Neuron (in vitro differentiated cells): ENCODE measurements at regions not wholly inside any gene's neighbourhood (a gene's known extent, or its start where the extent isn't known, plus 50 kb on each side); places are given as distances from the start of the nearest gene placed in this dataset.
"Not testable (repeated sequence)": the region's sequence is repeated elsewhere in the genome, so short reads cannot be mapped to it uniquely, and the experiment has no call there.

Source experiments
- H2AFZ ChIP-seq: one replicate; pipeline ENCODE4 v1.6.1; 2013; ENCODE audit warnings: low read depth, mild to moderate bottlenecking, inconsistent platforms, low read length, moderate library complexity
- H3K27me3 ChIP-seq: one replicate; pipeline ENCODE4 v1.6.1; 2013; ENCODE audit warnings: low read length; ENCODE audit not compliant: insufficient read depth
- H3K36me3 ChIP-seq: one replicate; pipeline ENCODE4 v1.6.1; 2013; ENCODE audit warnings: low read length; ENCODE audit not compliant: insufficient read depth
- H3K4me1 ChIP-seq: one replicate; pipeline ENCODE4 v1.6.1; 2013; ENCODE audit warnings: low read length; ENCODE audit not compliant: insufficient read depth
- H3K4me3 ChIP-seq: 2 replicates; pipeline ENCODE4 v1.5.1; 2013; ENCODE audit warnings: mild to moderate bottlenecking, low read length, moderate library complexity
- H3K9me3 ChIP-seq: one replicate; pipeline ENCODE4 v1.6.1; 2013; ENCODE audit warnings: low read length

GRCh38 chr2:3112131-3112530 is 265.5 kb downstream of the EIPR1 start:
- Histone ChIP-seq H3K9me3 (no peaks in the 10 kb centered on the region), H3K4me3 (no peak overlapping the region), H3K4me1 (no peaks in the 10 kb centered on the region), H3K36me3 (no peaks in the 10 kb centered on the region), H2AFZ (no peak overlapping the region), H3K27me3 (no peaks in the 10 kb centered on the region)

GRCh38 chr2:3110994-3111666 is 266.5 kb downstream of the EIPR1 start:
- H3K4me1 ChIP-seq = no peaks in the 10 kb centered on the region
- H3K9me3 ChIP-seq = no peaks in the 10 kb centered on the region
- no peak overlapping the region for H2AFZ ChIP-seq
- no peak overlapping the region for H3K4me3 ChIP-seq
- no peaks in the 10 kb centered on the region for H3K27me3 ChIP-seq
- H3K36me3 ChIP-seq = no peaks in the 10 kb centered on the region

GRCh38 chr2:3110555-3110954 is 267.1 kb downstream of the EIPR1 start:
- no peaks in the 10 kb centered on the region for H3K9me3 ChIP-seq
- H3K36me3 ChIP-seq = no peaks in the 10 kb centered on the region
- no peak overlapping the region for H2AFZ ChIP-seq
- H3K27me3 ChIP-seq = no peaks in the 10 kb centered on the region
- no peak overlapping the region for H3K4me3 ChIP-seq
- H3K4me1 ChIP-seq = no peaks in the 10 kb centered on the region

GRCh38 chr2:3108710-3109702 is 268.6 kb downstream of the EIPR1 start:
- H3K4me3 ChIP-seq = no peak overlapping the region
- no peaks in the 10 kb centered on the region for H3K4me1 ChIP-seq
- H3K36me3 ChIP-seq = no peaks in the 10 kb centered on the region
- H2AFZ ChIP-seq = no peak overlapping the region
- no peaks in the 10 kb centered on the region for H3K9me3 ChIP-seq
- H3K27me3 ChIP-seq = no peaks in the 10 kb centered on the region

- Histone ChIP-seq H2AFZ (no peak overlapping the region), H3K4me3 (no peak overlapping the region), H3K4me1 (no peaks in the 10 kb centered on the region), H3K27me3 (no peaks in the 10 kb centered on the region), H3K36me3 (no peaks in the 10 kb centered on the region), H3K9me3 (no peaks in the 10 kb centered on the region)
Measured at GRCh38 chr2:3108105-3108504, 269.5 kb downstream of the EIPR1 start.

- H3K27me3 ChIP-seq = no peaks in the 10 kb centered on the region
- no peaks in the 10 kb centered on the region for H3K36me3 ChIP-seq
- H2AFZ ChIP-seq = no peak overlapping the region
- H3K4me3 ChIP-seq = no peak overlapping the region
- no peaks in the 10 kb centered on the region for H3K9me3 ChIP-seq
- H3K4me1 ChIP-seq = no peaks in the 10 kb centered on the region
Measured at GRCh38 chr2:3107567-3107966, 270.1 kb downstream of the EIPR1 start.

GRCh38 chr2:3105814-3106569 is 271.6 kb downstream of the EIPR1 start:
- no peaks in the 10 kb centered on the region for H3K36me3 ChIP-seq
- no peak overlapping the region for H2AFZ ChIP-seq
- no peaks in the 10 kb centered on the region for H3K4me1 ChIP-seq
- no peaks in the 10 kb centered on the region for H3K9me3 ChIP-seq
- H3K27me3 ChIP-seq = no peaks in the 10 kb centered on the region
- H3K4me3 ChIP-seq = no peak overlapping the region

GRCh38 chr2:3104958-3105813 is 272.4 kb downstream of the EIPR1 start:
- not testable (repeated sequence) for H3K9me3 ChIP-seq, H3K36me3 ChIP-seq, H3K4me3 ChIP-seq, H3K27me3 ChIP-seq, H3K4me1 ChIP-seq, H2AFZ ChIP-seq

GRCh38 chr2:3104261-3104660 is 273.4 kb downstream of the EIPR1 start:
- Histone ChIP-seq H3K9me3 (no peaks in the 10 kb centered on the region), H3K4me1 (no peaks in the 10 kb centered on the region), H3K27me3 (no peaks in the 10 kb centered on the region), H3K4me3 (no peak overlapping the region), H3K36me3 (no peaks in the 10 kb centered on the region), H2AFZ (no peak overlapping the region)

GRCh38 chr2:3102922-3103569 is 274.6 kb downstream of the EIPR1 start:
- Histone ChIP-seq H3K36me3 (no peaks in the 10 kb centered on the region), H2AFZ (no peak overlapping the region), H3K9me3 (no peaks in the 10 kb centered on the region), H3K4me1 (no peaks in the 10 kb centered on the region), H3K4me3 (no peak overlapping the region), H3K27me3 (no peaks in the 10 kb centered on the region)

GRCh38 chr2:3102081-3102921 is 275.3 kb downstream of the EIPR1 start:
- Histone ChIP-seq H3K4me1 (no peaks in the 10 kb centered on the region), H3K36me3 (no peaks in the 10 kb centered on the region), H3K4me3 (no peak overlapping the region), H2AFZ (no peak overlapping the region), H3K9me3 (no peaks in the 10 kb centered on the region), H3K27me3 (no peaks in the 10 kb centered on the region)
